ENCODE measurements at regions not wholly inside any gene's neighbourhood (a gene's known extent, or its start where the extent isn't known, plus 50 kb on each side); places are given as distances from the start of the nearest gene placed in this dataset.

- DNase-seq (ENCODE audit: low spot score): no peak
Observed at GRCh38 chr11:70608568-70609470, 210.5 kb downstream of the CTTN start.

- no peak for DNase-seq (ENCODE audit: low spot score)
Observed at GRCh38 chr11:70610566-70611565, 212.5 kb downstream of the CTTN start.

- no peak for DNase-seq (ENCODE audit: low spot score)
Observed at GRCh38 chr11:70611821-70612220, 213.5 kb downstream of the CTTN start.

- DNase-seq (ENCODE audit: low spot score): no peak
Observed at GRCh38 chr11:70612459-70613141, 214.3 kb downstream of the CTTN start.

GRCh38 chr11:70614034-70614681 lies 215.8 kb downstream of the CTTN start:
- DNase-seq (ENCODE audit: low spot score): no peak

GRCh38 chr11:70615036-70615875 lies 216.9 kb downstream of the CTTN start:
- DNase-seq (ENCODE audit: low spot score): no peak

- DNase-seq (ENCODE audit: low spot score): no peak
Observed at GRCh38 chr11:70616317-70616716, 218.0 kb downstream of the CTTN start.

- no peak for DNase-seq (ENCODE audit: low spot score)
Observed at GRCh38 chr11:70616938-70617654, 218.8 kb downstream of the CTTN start.

- no peak for DNase-seq (ENCODE audit: low spot score)
Observed at GRCh38 chr11:70618431-70619101, 220.2 kb downstream of the CTTN start.

- DNase-seq (ENCODE audit: low spot score): no peak
Observed at GRCh38 chr11:70619591-70619990, 221.3 kb downstream of the CTTN start.

GRCh38 chr11:70620510-70621184 lies 222.3 kb downstream of the CTTN start:
- no peak for DNase-seq (ENCODE audit: low spot score)

- no peak for DNase-seq (ENCODE audit: low spot score)
Observed at GRCh38 chr11:70621241-70621640, 222.9 kb downstream of the CTTN start.

GRCh38 chr11:70622091-70622490 lies 223.8 kb downstream of the CTTN start:
- DNase-seq (ENCODE audit: low spot score): no peak

- DNase-seq (ENCODE audit: low spot score): no peak
Observed at GRCh38 chr11:70623906-70624597, 225.7 kb downstream of the CTTN start.

GRCh38 chr11:70624598-70624993 lies 226.3 kb downstream of the CTTN start:
- DNase-seq (ENCODE audit: low spot score): no peak

GRCh38 chr11:70625051-70625450 lies 226.7 kb downstream of the CTTN start:
- DNase-seq (ENCODE audit: low spot score): no peak

GRCh38 chr11:70625582-70626518 lies 227.5 kb downstream of the CTTN start:
- DNase-seq (ENCODE audit: low spot score): no peak

All from germinal center (tissue), 1 donor.